Amniotic stem cell (primary cell): ENCODE measurements at regions not wholly inside any gene's neighbourhood (a gene's known extent, or its start where the extent isn't known, plus 50 kb on each side); places are given as distances from the start of the nearest gene placed in this dataset.

Source experiments
- DNase-seq: peaks from one replicate; lab custom pipeline; 2025; lab: John Stamatoyannopoulos, UW

- DNase-seq, result no peak
These were observed 136.2 kb downstream of the ERMARD start for GRCh38 chr6:169887529-169888140.

- DNase-seq, result no peak
These were observed 135.3 kb downstream of the ERMARD start for GRCh38 chr6:169886631-169887227.

- no peak for DNase-seq
These were observed 134.4 kb downstream of the ERMARD start for GRCh38 chr6:169885831-169886230.

GRCh38 chr6:169885131-169885530, 133.7 kb downstream of the ERMARD start:
- no peak for DNase-seq

- DNase-seq, result no peak
These were observed 132.7 kb downstream of the ERMARD start for GRCh38 chr6:169884158-169884557.

GRCh38 chr6:169883316-169883715, 131.9 kb downstream of the ERMARD start:
- DNase-seq, result no peak

- DNase-seq, result no peak
These were observed 130.6 kb downstream of the ERMARD start for GRCh38 chr6:169881976-169882375.

GRCh38 chr6:169881398-169881797, 130.0 kb downstream of the ERMARD start:
- no peak for DNase-seq

GRCh38 chr6:169880516-169880915, 129.1 kb downstream of the ERMARD start:
- no peak for DNase-seq

- DNase-seq, result no peak
These were observed 117.9 kb downstream of the ERMARD start for GRCh38 chr6:169869301-169869700.

GRCh38 chr6:169868458-169868857, 117.0 kb downstream of the ERMARD start:
- no peak for DNase-seq

GRCh38 chr6:169867751-169868191, 116.3 kb downstream of the ERMARD start:
- DNase-seq, result no peak

- no peak for DNase-seq
These were observed 115.5 kb downstream of the ERMARD start for GRCh38 chr6:169866668-169867521.

GRCh38 chr6:169866140-169866534, 114.7 kb downstream of the ERMARD start:
- DNase-seq, result no peak

GRCh38 chr6:169865346-169866139, 114.1 kb downstream of the ERMARD start:
- DNase-seq, result no peak

GRCh38 chr6:169864148-169865020, 113.0 kb downstream of the ERMARD start:
- DNase-seq, result no peak

- no peak for DNase-seq
These were observed 112.3 kb downstream of the ERMARD start for GRCh38 chr6:169863710-169864109.

- no peak for DNase-seq
These were observed 111.6 kb downstream of the ERMARD start for GRCh38 chr6:169862892-169863525.

GRCh38 chr6:169862043-169862891, 110.8 kb downstream of the ERMARD start:
- DNase-seq, result no peak
